ENCODE measurements at regions not wholly inside any gene's neighbourhood (a gene's known extent, or its start where the extent isn't known, plus 50 kb on each side); places are given as distances from the start of the nearest gene placed in this dataset.

- Histone ChIP-seq H3K4me3 (no peak overlapping the region), H3K36me3 (no peaks in the 10 kb centered on the region), H3K4me1 (no peaks in the 10 kb centered on the region), H3K27ac (no peak overlapping the region), H3K27me3 (no peaks in the 10 kb centered on the region), H3K9me3 (no peaks in the 10 kb centered on the region)
- intact Hi-C loops (cut with DNase I; ENCODE audit: low total_unique reads) = no loop called here
- in situ Hi-C loops (cut with MboI; ENCODE audit: low pct_ligation_motif_present in 1 of 4, low pct_unique_long_range_greater_than_20kb in 1 of 4, low sequenced_read_pairs in 3 of 4) = no loop called here
- WGBS, 2 donors (ENCODE audit: low coverage in 1 of 2) = 72% methylated on average over 25 of the region's 25 CpGs; no CpG with 5 or more reads in 1 of the 2 donors
- TF ChIP-seq, protein P1, sequence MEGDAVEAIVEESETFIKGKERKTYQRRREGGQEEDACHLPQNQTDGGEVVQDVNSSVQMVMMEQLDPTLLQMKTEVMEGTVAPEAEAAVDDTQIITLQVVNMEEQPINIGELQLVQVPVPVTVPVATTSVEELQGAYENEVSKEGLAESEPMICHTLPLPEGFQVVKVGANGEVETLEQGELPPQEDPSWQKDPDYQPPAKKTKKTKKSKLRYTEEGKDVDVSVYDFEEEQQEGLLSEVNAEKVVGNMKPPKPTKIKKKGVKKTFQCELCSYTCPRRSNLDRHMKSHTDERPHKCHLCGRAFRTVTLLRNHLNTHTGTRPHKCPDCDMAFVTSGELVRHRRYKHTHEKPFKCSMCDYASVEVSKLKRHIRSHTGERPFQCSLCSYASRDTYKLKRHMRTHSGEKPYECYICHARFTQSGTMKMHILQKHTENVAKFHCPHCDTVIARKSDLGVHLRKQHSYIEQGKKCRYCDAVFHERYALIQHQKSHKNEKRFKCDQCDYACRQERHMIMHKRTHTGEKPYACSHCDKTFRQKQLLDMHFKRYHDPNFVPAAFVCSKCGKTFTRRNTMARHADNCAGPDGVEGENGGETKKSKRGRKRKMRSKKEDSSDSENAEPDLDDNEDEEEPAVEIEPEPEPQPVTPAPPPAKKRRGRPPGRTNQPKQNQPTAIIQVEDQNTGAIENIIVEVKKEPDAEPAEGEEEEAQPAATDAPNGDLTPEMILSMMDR (IDR thresholded peaks at IDR 0.05) = no peak
- no peak for TF ChIP-seq POLR2AphosphoS5 (IDR thresholded peaks at IDR 0.05)
- no peak for TF ChIP-seq EP300 (IDR thresholded peaks at IDR 0.05; ENCODE audit: low read depth)
- no peak for TF ChIP-seq POLR2A (IDR thresholded peaks at IDR 0.05)
- DNase-seq = no peak
Observed at GRCh38 chr20:62567246-62568044, 74.9 kb upstream of the SLCO4A1 start.

GRCh38 chr20:62568045-62568389 lies 74.3 kb upstream of the SLCO4A1 start:
- H3K27me3 ChIP-seq = no peaks in the 10 kb centered on the region
- 83% methylated on average over 8 of the region's 8 CpGs; no CpG with 5 or more reads in 1 of the 2 donors for WGBS, 2 donors (ENCODE audit: low coverage in 1 of 2)

DNA sequence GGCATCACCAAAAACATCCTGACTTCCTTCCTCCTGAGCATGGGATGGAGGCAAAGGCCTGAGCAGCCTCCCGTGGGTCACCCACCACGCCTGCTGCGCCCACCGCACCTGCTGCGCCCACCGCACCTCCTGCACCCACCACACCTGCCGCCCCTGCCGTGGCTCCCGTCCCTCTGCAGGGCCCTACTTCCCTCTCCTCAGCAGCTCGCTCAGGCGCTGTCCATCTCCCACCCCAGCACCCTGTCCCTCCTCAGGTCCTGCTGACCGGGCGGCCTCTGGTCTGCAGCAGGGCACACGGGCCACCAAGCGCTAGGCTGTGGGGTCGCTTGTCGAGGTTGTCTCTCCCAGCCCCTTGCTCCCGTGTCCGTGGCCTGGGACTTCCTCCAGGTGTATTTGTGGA lies 72.7 kb upstream of the SLCO4A1 start:
- Histone ChIP-seq H3K4me1 (no peaks in the 10 kb centered on the region), H3K36me3 (no peaks in the 10 kb centered on the region), H3K9me3 (no peaks in the 10 kb centered on the region), H3K27ac (no peak overlapping the region), H3K27me3 (peaks cover 3% of the 10 kb centered on the region), H3K4me3 (no peak overlapping the region)
- in situ Hi-C loops (cut with MboI; ENCODE audit: low pct_ligation_motif_present in 1 of 4, low pct_unique_long_range_greater_than_20kb in 1 of 4, low sequenced_read_pairs in 3 of 4) = no loop called here
- DNase-seq = no peak
- intact Hi-C loops (cut with DNase I; ENCODE audit: low total_unique reads) = no loop called here
- WGBS, 2 donors (ENCODE audit: low coverage in 1 of 2) = 72 to 95% methylated on average over 4 to 19 of the region's 19 CpGs
- TF ChIP-seq POLR2AphosphoS5 (IDR thresholded peaks at IDR 0.05) (no peak), POLR2A (IDR thresholded peaks at IDR 0.05) (no peak)

More at GRCh38 chr20:62568045-62568389, 74.3 kb upstream of the SLCO4A1 start:
- DNase-seq = no peak
- TF ChIP-seq EP300 (IDR thresholded peaks at IDR 0.05; ENCODE audit: low read depth) = no peak
- H3K27ac ChIP-seq = no peak overlapping the region
- no peaks in the 10 kb centered on the region for H3K9me3 ChIP-seq
- intact Hi-C loops (cut with DNase I; ENCODE audit: low total_unique reads) = no loop called here
- H3K36me3 ChIP-seq = no peaks in the 10 kb centered on the region
- H3K4me3 ChIP-seq = no peak overlapping the region
- in situ Hi-C loops (cut with MboI; ENCODE audit: low pct_ligation_motif_present in 1 of 4, low pct_unique_long_range_greater_than_20kb in 1 of 4, low sequenced_read_pairs in 3 of 4) = no loop called here
- H3K4me1 ChIP-seq = no peaks in the 10 kb centered on the region

DNA sequence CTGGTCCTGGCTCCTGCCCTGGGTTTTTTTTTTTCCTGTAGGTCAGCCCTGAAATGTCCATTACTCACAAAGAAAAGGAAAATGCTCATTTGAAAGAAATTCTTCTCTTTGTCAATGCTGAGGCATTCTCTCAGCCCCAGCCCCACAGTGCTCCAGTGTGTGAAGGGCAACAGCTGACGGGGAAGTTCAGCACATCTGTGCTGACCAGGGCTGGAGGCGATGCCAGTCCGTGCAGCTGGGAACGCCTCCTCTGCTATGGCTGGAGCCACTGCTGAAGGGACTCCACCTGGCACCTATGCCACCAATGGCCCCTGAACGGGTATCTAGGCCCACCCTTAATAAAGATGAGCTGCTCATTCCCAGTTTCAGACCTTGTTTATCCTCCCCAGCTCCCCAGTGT lies 71.9 kb upstream of the SLCO4A1 start:
- DNase-seq = no peak
- intact Hi-C loops (cut with DNase I; ENCODE audit: low total_unique reads) (no loop called here), in situ Hi-C loops (cut with MboI; ENCODE audit: low pct_ligation_motif_present in 1 of 4, low pct_unique_long_range_greater_than_20kb in 1 of 4, low sequenced_read_pairs in 3 of 4) (no loop called here)
- Histone ChIP-seq H3K4me1 (no peaks in the 10 kb centered on the region), H3K27ac (no peak overlapping the region), H3K4me3 (no peak overlapping the region), H3K27me3 (peaks cover 9% of the 10 kb centered on the region), H3K9me3 (no peaks in the 10 kb centered on the region), H3K36me3 (no peaks in the 10 kb centered on the region)
- WGBS, 2 donors (ENCODE audit: low coverage in 1 of 2) = 45% methylated on average over 5 of the region's 5 CpGs; no CpG with 5 or more reads in 1 of the 2 donors
- TF ChIP-seq POLR2A (IDR thresholded peaks at IDR 0.05) = no peak
- no peak for TF ChIP-seq POLR2AphosphoS5 (IDR thresholded peaks at IDR 0.05)
- TF ChIP-seq, protein P1 (IDR thresholded peaks at IDR 0.05) = no peak
- no peak for TF ChIP-seq EP300 (IDR thresholded peaks at IDR 0.05; ENCODE audit: low read depth)

DNA sequence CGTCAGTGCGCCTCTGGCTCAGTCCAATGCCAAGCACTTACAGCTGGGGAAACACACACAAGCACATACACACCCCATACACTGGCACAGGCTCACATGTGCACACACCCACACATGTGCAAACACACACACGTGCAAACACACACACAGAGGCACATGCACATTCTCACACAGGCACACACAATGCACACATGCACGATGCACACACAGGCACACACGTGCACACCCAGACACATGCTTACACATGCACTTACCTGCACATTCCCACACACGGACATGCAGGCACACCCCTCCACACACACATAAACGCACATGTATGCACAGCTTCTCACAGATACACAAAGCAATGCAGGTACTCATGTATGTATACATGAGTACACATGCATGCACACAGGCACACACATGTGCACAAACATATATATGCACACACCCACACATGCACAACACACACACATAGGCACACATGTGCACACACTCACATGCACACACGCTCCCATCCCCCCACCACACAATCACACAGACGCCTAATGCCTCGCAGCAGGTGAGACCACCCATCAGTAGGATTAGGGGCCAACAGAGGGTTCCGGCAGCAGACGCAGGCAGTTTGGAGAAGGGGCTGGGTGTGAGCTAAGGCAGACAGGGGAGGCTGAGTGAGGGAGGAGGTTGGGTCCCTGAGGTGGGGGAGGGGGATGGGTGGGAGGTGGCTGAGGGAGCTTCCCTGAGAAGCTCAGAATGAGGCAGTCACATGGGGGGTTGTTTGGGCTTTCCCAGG lies 71.2 kb upstream of the SLCO4A1 start:
- in situ Hi-C loops (cut with MboI; ENCODE audit: low pct_ligation_motif_present in 1 of 4, low pct_unique_long_range_greater_than_20kb in 1 of 4, low sequenced_read_pairs in 3 of 4) (no loop called here), intact Hi-C loops (cut with DNase I; ENCODE audit: low total_unique reads) (no loop called here)
- DNase-seq = no peak
- WGBS, 2 donors (ENCODE audit: low coverage in 1 of 2) = 74 to 80% methylated on average over 1 to 12 of the region's 12 CpGs
- no peak for TF ChIP-seq EP300 (IDR thresholded peaks at IDR 0.05; ENCODE audit: low read depth)
- TF ChIP-seq, protein P1 (IDR thresholded peaks at IDR 0.05) = no peak
- TF ChIP-seq POLR2A (IDR thresholded peaks at IDR 0.05) = no peak
- TF ChIP-seq POLR2AphosphoS5 (IDR thresholded peaks at IDR 0.05) = no peak
- no peaks in the 10 kb centered on the region for H3K4me1 ChIP-seq
- no peaks in the 10 kb centered on the region for H3K9me3 ChIP-seq
- no peak overlapping the region for H3K4me3 ChIP-seq
- no peak overlapping the region for H3K27ac ChIP-seq
- no peaks in the 10 kb centered on the region for H3K36me3 ChIP-seq
- peaks cover 16% of the 10 kb centered on the region for H3K27me3 ChIP-seq
